Common myeloid progenitor, CD34-positive (primary cell): ENCODE measurements at regions not wholly inside any gene's neighbourhood (a gene's known extent, or its start where the extent isn't known, plus 50 kb on each side); places are given as distances from the start of the nearest gene placed in this dataset.

Experiments
- CTCF ChIA-PET: fragments of 350-600 bp; sonication (Branson Sonifier 250); formaldehyde crosslinking; loops from one replicate; lab custom pipeline; 2021; ENCODE audit warnings: antibody characterized with exemption; lab: Charles Lee
- POLR2A ChIA-PET: fragments of 350-600 bp; sonication (Branson Sonifier 250); formaldehyde crosslinking; loops from one replicate; lab custom pipeline; 2021; ENCODE audit warnings: antibody characterized with exemption; lab: Charles Lee
- DNase-seq, 3 donors: peaks; one replicate each; pipeline versions ENCODE4 v3.0.0 to v3.0.0-alpha.2; 2013
- H3K27ac ChIP-seq, 2 experiments: 1 replicate in 1 of 2; 2 replicates in 1 of 2; pipeline ENCODE4 v1.7.0; 2013; ENCODE audit warnings: inconsistent platforms in 2 of 2, low read length in 2 of 2, mild to moderate bottlenecking in 2 of 2, low read depth in 1 of 2, moderate library complexity in 1 of 2; ENCODE audit not compliant: severe bottlenecking in 2 of 2, insufficient read depth in 1 of 2, poor library complexity in 1 of 2
- H3K27me3 ChIP-seq, 5 experiments: replicated peaks in 2 of 5; 1 replicate in 3 of 5; 2 replicates in 2 of 5; pipeline versions ENCODE4 v1.6.1 to v1.7.0; 2013; ENCODE audit warnings: low read length in 4 of 5, mild to moderate bottlenecking in 2 of 5, moderate library complexity in 2 of 5, inconsistent platforms in 1 of 5; ENCODE audit not compliant: insufficient read depth in 5 of 5, control insufficient read depth in 4 of 5
- H3K36me3 ChIP-seq, 4 experiments: 1 replicate in 2 of 4; 2 replicates in 2 of 4; pipeline versions ENCODE4 v1.6.1 to v1.7.0; 2013; ENCODE audit warnings: low read length in 3 of 4, control low read depth in 1 of 4, mild to moderate bottlenecking in 1 of 4; ENCODE audit not compliant: control insufficient read depth in 4 of 4, insufficient read depth in 4 of 4
- H3K4me1 ChIP-seq, 4 experiments: 1 replicate in 3 of 4; 2 replicates in 1 of 4; pipeline versions ENCODE4 v1.6.1 to v1.7.1; 2013; ENCODE audit warnings: low read length in 3 of 4, mild to moderate bottlenecking in 3 of 4, control low read depth in 1 of 4, inconsistent platforms in 1 of 4, moderate library complexity in 1 of 4; ENCODE audit not compliant: control insufficient read depth in 4 of 4, insufficient read depth in 4 of 4; ENCODE audit errors: control extremely low read depth in 1 of 4
- H3K4me3 ChIP-seq, 7 experiments: 1 replicate in 4 of 7; 2 replicates in 3 of 7; pipeline versions ENCODE4 v1.5.1 to v1.7.0; 2013; ENCODE audit warnings: mild to moderate bottlenecking in 7 of 7, low read length in 6 of 7, moderate library complexity in 6 of 7, inconsistent platforms in 2 of 7, low read depth in 2 of 7, control low read depth in 1 of 7; ENCODE audit not compliant: insufficient read depth in 4 of 7, control insufficient read depth in 1 of 7; ENCODE audit errors: extremely low read depth in 1 of 7
- H3K9me3 ChIP-seq, 5 experiments: 1 replicate in 4 of 5; 2 replicates in 1 of 5; pipeline versions ENCODE4 v1.6.1 to v1.7.1; 2013; ENCODE audit warnings: low read length in 4 of 5, mild to moderate bottlenecking in 2 of 5, inconsistent platforms in 1 of 5, low read depth in 1 of 5, moderate library complexity in 1 of 5; ENCODE audit not compliant: control insufficient read depth in 4 of 5, insufficient read depth in 2 of 5; ENCODE audit errors: control extremely low read depth in 1 of 5
- WGBS: methylation state at CpG from one replicate; pipeline ENCODE4 v1.1.5; 2013; ENCODE audit not compliant: insufficient coverage; 5-methylcytosine and 5-hydroxymethylcytosine counted together

- ChIA-PET CTCF (no interaction called here), POLR2A (no interaction called here)
- Histone ChIP-seq H3K27me3 (no peaks in the 10 kb centered on the region), H3K4me1 (no peaks in the 10 kb centered on the region), H3K9me3 (peaks cover 0 to 2% (median 0%) of the 10 kb centered on the region in 5 experiments), H3K27ac (no peak overlapping the region), H3K4me3 (no peak overlapping the region), H3K36me3 (no peaks in the 10 kb centered on the region)
- whole genome bisulfite sequencing, result no CpG with 5 or more reads among the region's 1 CpG
- DNase-seq, result no peak
Observed at GRCh38 chr16:66084306-66084705, 282.2 kb upstream of the CDH5 start.

- peaks cover 0 to 2% (median 0%) of the 10 kb centered on the region in 5 experiments for H3K9me3 ChIP-seq
- no peaks in the 10 kb centered on the region for H3K4me1 ChIP-seq
- no CpG with 5 or more reads among the region's 1 CpG for WGBS
- no peaks in the 10 kb centered on the region for H3K27me3 ChIP-seq
- ChIA-PET POLR2A (no interaction called here), CTCF (no interaction called here)
- no peak overlapping the region for H3K4me3 ChIP-seq
- no peak for DNase-seq
- H3K27ac ChIP-seq, result no peak overlapping the region
- no peaks in the 10 kb centered on the region for H3K36me3 ChIP-seq
Observed at GRCh38 chr16:66083171-66083570, 283.3 kb upstream of the CDH5 start.

GRCh38 chr16:66082424-66082823 is 284.1 kb upstream of the CDH5 start:
- Histone ChIP-seq H3K36me3 (no peaks in the 10 kb centered on the region), H3K27ac (no peak overlapping the region), H3K4me1 (no peaks in the 10 kb centered on the region), H3K27me3 (peaks cover 0 to 2% (median 0%) of the 10 kb centered on the region in 5 experiments), H3K4me3 (no peak overlapping the region), H3K9me3 (peaks cover 0 to 2% (median 0%) of the 10 kb centered on the region in 5 experiments)
- CTCF ChIA-PET, result no interaction called here
- WGBS, result no CpG with 5 or more reads among the region's 2 CpGs
- POLR2A ChIA-PET, result no interaction called here
- no peak for DNase-seq

GRCh38 chr16:66081775-66082366 is 284.6 kb upstream of the CDH5 start:
- no peak for DNase-seq
- H3K4me1 ChIP-seq, result no peaks in the 10 kb centered on the region
- no peaks in the 10 kb centered on the region for H3K36me3 ChIP-seq
- H3K27ac ChIP-seq, result no peak overlapping the region
- CTCF ChIA-PET, result no interaction called here
- POLR2A ChIA-PET, result no interaction called here
- peaks cover 0 to 2% (median 0%) of the 10 kb centered on the region in 5 experiments for H3K9me3 ChIP-seq
- WGBS, result 100% methylated on average over 2 of the region's 5 CpGs
- no peak overlapping the region for H3K4me3 ChIP-seq
- peaks cover 0 to 2% (median 0%) of the 10 kb centered on the region in 5 experiments for H3K27me3 ChIP-seq

GRCh38 chr16:66079671-66080334 is 286.7 kb upstream of the CDH5 start:
- WGBS, result 80% methylated on average over 1 of the region's 5 CpGs
- no peaks in the 10 kb centered on the region for H3K9me3 ChIP-seq
- CTCF ChIA-PET, result no interaction called here
- peaks cover 0 to 2% (median 0%) of the 10 kb centered on the region in 5 experiments for H3K27me3 ChIP-seq
- H3K4me1 ChIP-seq, result no peaks in the 10 kb centered on the region
- H3K27ac ChIP-seq, result no peak overlapping the region
- no peak for DNase-seq
- H3K4me3 ChIP-seq, result no peak overlapping the region
- H3K36me3 ChIP-seq, result no peaks in the 10 kb centered on the region
- POLR2A ChIA-PET, result no interaction called here

- H3K36me3 ChIP-seq, result no peaks in the 10 kb centered on the region
- ChIA-PET CTCF (no interaction called here), POLR2A (no interaction called here)
- H3K4me3 ChIP-seq, result no peak overlapping the region
- peaks cover 0 to 12% (median 8%) of the 10 kb centered on the region in 5 experiments for H3K27me3 ChIP-seq
- no peaks in the 10 kb centered on the region for H3K4me1 ChIP-seq
- no peak for DNase-seq
- H3K27ac ChIP-seq, result no peak overlapping the region
- H3K9me3 ChIP-seq, result peaks cover 0 to 2% (median 0%) of the 10 kb centered on the region in 5 experiments
- WGBS, result 93% methylated on average over 6 of the region's 6 CpGs
Observed at GRCh38 chr16:66070140-66070917, 296.2 kb upstream of the CDH5 start.

- no peak overlapping the region for H3K4me3 ChIP-seq
- ChIA-PET CTCF (no interaction called here), POLR2A (no interaction called here)
- H3K27ac ChIP-seq, result no peak overlapping the region
- H3K9me3 ChIP-seq, result peaks cover 0 to 2% (median 0%) of the 10 kb centered on the region in 5 experiments
- peaks cover 0 to 13% (median 12%) of the 10 kb centered on the region in 5 experiments for H3K27me3 ChIP-seq
- 100% methylated on average over 2 of the region's 3 CpGs for WGBS
- no peak for DNase-seq
- no peaks in the 10 kb centered on the region for H3K36me3 ChIP-seq
- H3K4me1 ChIP-seq, result no peaks in the 10 kb centered on the region
Observed at GRCh38 chr16:66069587-66069986, 296.9 kb upstream of the CDH5 start.
